ENCODE measurements at regions not wholly inside any gene's neighbourhood (a gene's known extent, or its start where the extent isn't known, plus 50 kb on each side); places are given as distances from the start of the nearest gene placed in this dataset.

DNA sequence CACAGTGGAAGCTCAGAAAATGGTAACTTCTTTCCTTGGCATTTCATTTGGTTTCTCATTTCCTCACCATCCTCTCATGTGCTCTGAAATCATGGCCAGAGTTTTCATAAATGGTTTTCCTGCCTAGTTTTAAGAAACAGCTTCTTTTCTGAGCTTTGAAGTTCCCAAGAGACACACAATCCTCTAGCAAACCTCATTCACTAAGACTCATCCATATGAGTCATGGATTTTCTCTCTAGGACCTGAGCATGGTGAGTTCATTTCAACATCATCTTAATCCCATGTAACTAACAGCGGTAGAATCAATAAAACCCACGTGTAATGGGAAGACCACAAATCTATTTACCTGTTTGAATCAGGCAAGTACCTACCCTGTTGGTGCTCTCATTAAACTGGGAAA, 274.5 kb upstream of the LRTM1 start:
- H3K9me2 ChIP-seq (replicated peaks; ENCODE audit: control insufficient read depth, low read length): no peaks in the 10 kb centered on the region

DNA sequence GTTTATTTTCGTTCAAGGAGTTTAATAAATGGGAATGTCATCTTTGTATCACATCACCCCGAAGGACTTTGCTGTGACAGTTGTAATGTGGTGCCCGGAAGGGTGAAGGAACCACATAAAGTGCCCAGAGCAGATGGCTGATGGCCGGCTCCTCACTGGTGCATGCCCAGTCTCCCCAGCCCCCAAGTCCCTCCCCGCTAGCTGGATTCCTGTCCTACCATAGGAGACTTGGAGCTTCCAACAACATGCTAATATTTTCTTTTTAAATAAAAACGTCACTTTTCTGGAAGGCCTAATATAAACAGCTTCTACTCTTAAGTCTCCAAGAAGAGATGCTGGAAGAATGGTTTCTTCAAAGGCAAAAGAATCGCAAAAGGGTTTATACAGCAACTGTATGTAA, 273.9 kb upstream of the LRTM1 start:
- H3K9me3 ChIP-seq (ENCODE audit: control insufficient read depth, insufficient read depth, low read length): no peaks in the 10 kb centered on the region
- H3K4me1 ChIP-seq (ENCODE audit: control insufficient read depth, low read length): no peaks in the 10 kb centered on the region
- no peak for TF ChIP-seq EZH2phosphoT487 (IDR thresholded peaks at IDR 0.05; ENCODE audit: borderline replicate concordance, low read length)
- TF ChIP-seq, protein P1, sequence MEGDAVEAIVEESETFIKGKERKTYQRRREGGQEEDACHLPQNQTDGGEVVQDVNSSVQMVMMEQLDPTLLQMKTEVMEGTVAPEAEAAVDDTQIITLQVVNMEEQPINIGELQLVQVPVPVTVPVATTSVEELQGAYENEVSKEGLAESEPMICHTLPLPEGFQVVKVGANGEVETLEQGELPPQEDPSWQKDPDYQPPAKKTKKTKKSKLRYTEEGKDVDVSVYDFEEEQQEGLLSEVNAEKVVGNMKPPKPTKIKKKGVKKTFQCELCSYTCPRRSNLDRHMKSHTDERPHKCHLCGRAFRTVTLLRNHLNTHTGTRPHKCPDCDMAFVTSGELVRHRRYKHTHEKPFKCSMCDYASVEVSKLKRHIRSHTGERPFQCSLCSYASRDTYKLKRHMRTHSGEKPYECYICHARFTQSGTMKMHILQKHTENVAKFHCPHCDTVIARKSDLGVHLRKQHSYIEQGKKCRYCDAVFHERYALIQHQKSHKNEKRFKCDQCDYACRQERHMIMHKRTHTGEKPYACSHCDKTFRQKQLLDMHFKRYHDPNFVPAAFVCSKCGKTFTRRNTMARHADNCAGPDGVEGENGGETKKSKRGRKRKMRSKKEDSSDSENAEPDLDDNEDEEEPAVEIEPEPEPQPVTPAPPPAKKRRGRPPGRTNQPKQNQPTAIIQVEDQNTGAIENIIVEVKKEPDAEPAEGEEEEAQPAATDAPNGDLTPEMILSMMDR (IDR thresholded peaks at IDR 0.05; ENCODE audit: low read depth, low read length, poor library complexity, severe bottlenecking): no peak
- H4K20me1 ChIP-seq (ENCODE audit: control insufficient read depth, insufficient read depth, low read depth, low read length): no peaks in the 10 kb centered on the region
- no peak overlapping the region for H3K27ac ChIP-seq (ENCODE audit: low read depth, low read length)
- no peaks in the 10 kb centered on the region for H3K9me2 ChIP-seq (replicated peaks; ENCODE audit: control insufficient read depth, low read length)
- no peaks in the 10 kb centered on the region for H3K27me3 ChIP-seq (ENCODE audit: control insufficient read depth, low read length)
- no peak overlapping the region for H3K4me2 ChIP-seq (ENCODE audit: low read length)
- H3K36me3 ChIP-seq (ENCODE audit: control insufficient read depth, low read length): no peaks in the 10 kb centered on the region
- no peaks in the 10 kb centered on the region for H3K79me2 ChIP-seq (ENCODE audit: control insufficient read depth, low read length)
- H3K4me3 ChIP-seq (ENCODE audit: low read length): no peak overlapping the region
- no peaks in the 10 kb centered on the region for H3F3A ChIP-seq (ENCODE audit: control insufficient read depth, insufficient read depth)

More for the DNA sequence above, 274.5 kb upstream of the LRTM1 start:
- no peaks in the 10 kb centered on the region for H3F3A ChIP-seq (ENCODE audit: control insufficient read depth, insufficient read depth)
- no peaks in the 10 kb centered on the region for H3K79me2 ChIP-seq (ENCODE audit: control insufficient read depth, low read length)
- no peak overlapping the region for H3K27ac ChIP-seq (ENCODE audit: low read depth, low read length)
- no peaks in the 10 kb centered on the region for H3K4me1 ChIP-seq (ENCODE audit: control insufficient read depth, low read length)
- H3K4me2 ChIP-seq (ENCODE audit: low read length): no peak overlapping the region
- TF ChIP-seq EZH2phosphoT487 (IDR thresholded peaks at IDR 0.05; ENCODE audit: borderline replicate concordance, low read length): no peak
- TF ChIP-seq, protein P1 (IDR thresholded peaks at IDR 0.05; ENCODE audit: low read depth, low read length, poor library complexity, severe bottlenecking): no peak
- H4K20me1 ChIP-seq (ENCODE audit: control insufficient read depth, insufficient read depth, low read depth, low read length): no peaks in the 10 kb centered on the region
- H3K27me3 ChIP-seq (ENCODE audit: control insufficient read depth, low read length): no peaks in the 10 kb centered on the region
- H3K9me3 ChIP-seq (ENCODE audit: control insufficient read depth, insufficient read depth, low read length): no peaks in the 10 kb centered on the region
- no peaks in the 10 kb centered on the region for H3K36me3 ChIP-seq (ENCODE audit: control insufficient read depth, low read length)
- no peak overlapping the region for H3K4me3 ChIP-seq (ENCODE audit: low read length)

DNA sequence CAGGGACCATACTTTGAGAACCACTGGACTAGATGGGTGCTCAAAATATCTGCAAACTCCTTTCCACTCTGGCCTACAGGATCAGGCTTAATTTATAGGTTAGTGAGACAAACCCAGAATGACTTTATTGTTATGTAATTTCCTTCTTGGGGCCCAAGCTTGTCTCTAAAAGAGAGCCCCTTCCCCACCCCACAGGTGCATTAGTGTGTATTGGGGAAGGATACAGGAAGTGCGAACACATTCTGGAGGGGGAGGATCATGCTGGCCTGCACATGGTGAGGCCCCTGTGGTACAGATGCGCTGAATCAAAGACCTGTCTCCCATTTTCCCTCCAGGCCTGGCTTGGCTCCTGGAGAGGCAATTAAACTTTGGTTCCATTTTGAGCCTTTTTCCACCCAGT, 273.0 kb upstream of the LRTM1 start:
- no peaks in the 10 kb centered on the region for H3K9me3 ChIP-seq (ENCODE audit: control insufficient read depth, insufficient read depth, low read length)
- H3K4me2 ChIP-seq (ENCODE audit: low read length): no peak overlapping the region
- no peaks in the 10 kb centered on the region for H3K79me2 ChIP-seq (ENCODE audit: control insufficient read depth, low read length)
- no peaks in the 10 kb centered on the region for H3F3A ChIP-seq (ENCODE audit: control insufficient read depth, insufficient read depth)
- H3K9me2 ChIP-seq (replicated peaks; ENCODE audit: control insufficient read depth, low read length): no peaks in the 10 kb centered on the region
- H3K4me3 ChIP-seq (ENCODE audit: low read length): no peak overlapping the region
- H3K4me1 ChIP-seq (ENCODE audit: control insufficient read depth, low read length): no peaks in the 10 kb centered on the region
- no peak overlapping the region for H3K27ac ChIP-seq (ENCODE audit: low read depth, low read length)
- TF ChIP-seq, protein P1 (IDR thresholded peaks at IDR 0.05; ENCODE audit: low read depth, low read length, poor library complexity, severe bottlenecking): no peak
- TF ChIP-seq EZH2phosphoT487 (IDR thresholded peaks at IDR 0.05; ENCODE audit: borderline replicate concordance, low read length): no peak
- no peaks in the 10 kb centered on the region for H3K27me3 ChIP-seq (ENCODE audit: control insufficient read depth, low read length)
- no peaks in the 10 kb centered on the region for H3K36me3 ChIP-seq (ENCODE audit: control insufficient read depth, low read length)
- H4K20me1 ChIP-seq (ENCODE audit: control insufficient read depth, insufficient read depth, low read depth, low read length): no peaks in the 10 kb centered on the region

DNA sequence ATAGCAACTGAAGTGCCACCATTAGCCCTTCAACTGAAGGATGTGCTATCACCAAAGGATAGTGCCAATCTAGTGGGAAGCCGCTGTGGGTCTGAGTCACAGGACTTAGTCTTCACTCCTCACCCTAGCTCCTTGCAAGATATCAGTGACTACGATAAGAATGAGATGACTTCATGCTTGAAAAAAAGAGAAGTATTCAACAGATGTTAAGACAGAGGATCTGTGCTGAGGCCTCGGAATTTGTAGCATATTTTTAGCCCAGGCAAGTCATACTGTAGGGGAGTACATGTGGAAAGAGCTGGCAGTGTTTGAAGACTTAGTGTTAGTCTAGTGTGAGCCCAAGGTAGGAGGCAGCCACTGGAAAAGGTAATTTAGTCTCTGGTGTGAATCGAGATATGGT, 270.7 kb upstream of the LRTM1 start:
- Histone ChIP-seq H3K4me2 (ENCODE audit: low read length) (no peak overlapping the region), H3K4me1 (ENCODE audit: control insufficient read depth, low read length) (no peaks in the 10 kb centered on the region), H3K79me2 (ENCODE audit: control insufficient read depth, low read length) (no peaks in the 10 kb centered on the region), H3K36me3 (ENCODE audit: control insufficient read depth, low read length) (no peaks in the 10 kb centered on the region), H3K4me3 (ENCODE audit: low read length) (no peak overlapping the region), H3F3A (ENCODE audit: control insufficient read depth, insufficient read depth) (no peaks in the 10 kb centered on the region), H3K9me3 (ENCODE audit: control insufficient read depth, insufficient read depth, low read length) (no peaks in the 10 kb centered on the region), H3K27me3 (ENCODE audit: control insufficient read depth, low read length) (no peaks in the 10 kb centered on the region), H3K27ac (ENCODE audit: low read depth, low read length) (no peak overlapping the region), H4K20me1 (ENCODE audit: control insufficient read depth, insufficient read depth, low read depth, low read length) (no peaks in the 10 kb centered on the region), H3K9me2 (replicated peaks; ENCODE audit: control insufficient read depth, low read length) (no peaks in the 10 kb centered on the region)
- TF ChIP-seq, protein P1 (IDR thresholded peaks at IDR 0.05; ENCODE audit: low read depth, low read length, poor library complexity, severe bottlenecking): no peak
- no peak for TF ChIP-seq EZH2phosphoT487 (IDR thresholded peaks at IDR 0.05; ENCODE audit: borderline replicate concordance, low read length)

Measured in DOHH2 (cell line).